ENCODE measurements at regions not wholly inside any gene's neighbourhood (a gene's known extent, or its start where the extent isn't known, plus 50 kb on each side); places are given as distances from the start of the nearest gene placed in this dataset.

DNA sequence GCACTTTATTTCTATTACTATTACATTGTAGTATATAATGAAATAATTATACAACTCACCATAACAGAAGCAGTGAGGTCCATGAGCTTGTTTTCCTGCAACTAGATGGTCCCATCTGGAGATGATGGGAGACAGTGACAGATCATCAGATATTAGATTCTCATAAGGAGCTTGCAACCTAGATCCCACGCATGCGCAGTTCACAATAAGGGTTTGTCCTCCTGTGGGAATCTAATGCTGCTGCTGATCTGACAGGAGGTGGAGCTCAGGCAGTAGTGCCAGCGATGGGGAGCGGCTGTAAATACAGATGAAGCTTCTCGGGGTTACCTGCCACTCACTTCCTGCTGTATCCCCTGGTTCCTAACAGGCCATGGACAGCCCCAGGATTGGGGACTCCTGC, 139.5 kb upstream of the TCF21 start (continued):
- TF ChIP-seq, protein P1, sequence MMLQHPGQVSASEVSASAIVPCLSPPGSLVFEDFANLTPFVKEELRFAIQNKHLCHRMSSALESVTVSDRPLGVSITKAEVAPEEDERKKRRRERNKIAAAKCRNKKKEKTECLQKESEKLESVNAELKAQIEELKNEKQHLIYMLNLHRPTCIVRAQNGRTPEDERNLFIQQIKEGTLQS (IDR thresholded peaks at IDR 0.05; ENCODE audit: insufficient read depth, low read depth, low read length): no peak
- no peak for TF ChIP-seq EP300 (IDR thresholded peaks at IDR 0.05; ENCODE audit: borderline replicate concordance in 1 of 2, low read depth in 2 of 2, low read length in 2 of 2)
- TF ChIP-seq CBX5 (IDR thresholded peaks at IDR 0.05; ENCODE audit: low read depth, low read length): no peak
- TF ChIP-seq TEAD4 (IDR thresholded peaks at IDR 0.05; ENCODE audit: low read depth, low read length): no peak
- TF ChIP-seq SIN3A (conservative IDR thresholded peaks at IDR 0.05 in 1 of 2, IDR thresholded peaks at IDR 0.05 in 1 of 2; ENCODE audit: low read depth in 1 of 2, low read length in 2 of 2): no peak

All from H1 (cell line).